Stimulated activated naive CD8-positive, alpha-beta T cell treated with anti-CD3 and anti-CD28 coated beads, Interleukin-15, Interleukin-2, amounts not matched to agents 100 U/mL and 50 U/mL, for 24 hours (primary cell): ENCODE measurements at regions not wholly inside any gene's neighbourhood (a gene's known extent, or its start where the extent isn't known, plus 50 kb on each side); places are given as distances from the start of the nearest gene placed in this dataset.
A peak's percentile ranks its signal among the peaks of the same experiment; 100 is the strongest.
"Not testable (repeated sequence)": the region's sequence is repeated elsewhere in the genome, so short reads cannot be mapped to it uniquely, and the experiment has no call there.

ENCODE experiments used
- ATAC-seq: fragments of 150-1000 bp; cut with Tn5 transposase; one replicate; pipeline ENCODE4 v1.10.0; 2021
- DNase-seq: peaks from one replicate; pipeline ENCODE4 v3.0.0; 2021

- ATAC-seq, DNase-seq: not testable (repeated sequence)
Measured at GRCh38 chr2:201946746-201947145, 86.9 kb upstream of the FZD7 start.

- ATAC-seq (no peak), DNase-seq (no peak)
Measured at GRCh38 chr2:201947287-201947686, 86.4 kb upstream of the FZD7 start.

- no peak for DNase-seq
- ATAC-seq, result no peak
Measured at GRCh38 chr2:201949181-201949926, 84.3 kb upstream of the FZD7 start.

- no peak for ATAC-seq
- DNase-seq, result no peak
Measured at GRCh38 chr2:201949927-201950246, 83.8 kb upstream of the FZD7 start.

GRCh38 chr2:201950606-201951005, 83.0 kb upstream of the FZD7 start:
- DNase-seq (no peak), ATAC-seq (no peak)

GRCh38 chr2:201952187-201952586, 81.5 kb upstream of the FZD7 start:
- ATAC-seq, result no peak
- no peak for DNase-seq

GRCh38 chr2:201953396-201953795, 80.3 kb upstream of the FZD7 start:
- no peak for ATAC-seq
- no peak for DNase-seq

GRCh38 chr2:201953880-201954279, 79.8 kb upstream of the FZD7 start:
- ATAC-seq, result no peak

GRCh38 chr2:201955231-201955630, 78.4 kb upstream of the FZD7 start:
- ATAC-seq, result no peak

More at GRCh38 chr2:201953880-201954279, 79.8 kb upstream of the FZD7 start:
- DNase-seq, result no peak

GRCh38 chr2:201955702-201956141, 77.9 kb upstream of the FZD7 start:
- ATAC-seq (no peak), DNase-seq (no peak)

More at GRCh38 chr2:201955231-201955630, 78.4 kb upstream of the FZD7 start:
- no peak for DNase-seq

GRCh38 chr2:201956361-201956760, 77.3 kb upstream of the FZD7 start:
- ATAC-seq (no peak), DNase-seq (no peak)

- DNase-seq, result no peak
- peak; percentile 28 for ATAC-seq
Measured at GRCh38 chr2:201957091-201957490, 76.6 kb upstream of the FZD7 start.

- DNase-seq (no peak), ATAC-seq (no peak)
Measured at GRCh38 chr2:201959198-201959597, 74.5 kb upstream of the FZD7 start.

- DNase-seq (no peak), ATAC-seq (no peak)
Measured at GRCh38 chr2:201959626-201960025, 74.0 kb upstream of the FZD7 start.

GRCh38 chr2:201960305-201960704, 73.3 kb upstream of the FZD7 start:
- ATAC-seq (no peak), DNase-seq (no peak)

GRCh38 chr2:201961401-201961800, 72.3 kb upstream of the FZD7 start:
- DNase-seq (no peak), ATAC-seq (no peak)

GRCh38 chr2:201962774-201963562, 70.7 kb upstream of the FZD7 start:
- no peak for ATAC-seq

GRCh38 chr2:201964011-201964410, 69.6 kb upstream of the FZD7 start:
- DNase-seq (no peak), ATAC-seq (no peak)

More at GRCh38 chr2:201962774-201963562, 70.7 kb upstream of the FZD7 start:
- no peak for DNase-seq

GRCh38 chr2:201964631-201965206, 68.9 kb upstream of the FZD7 start:
- peak; percentile 40 for ATAC-seq
- peak; percentile 10 for DNase-seq

- ATAC-seq (no peak), DNase-seq (no peak)
Measured at GRCh38 chr2:201965550-201965949, 68.1 kb upstream of the FZD7 start.

GRCh38 chr2:201966691-201967438, 66.8 kb upstream of the FZD7 start:
- no peak for ATAC-seq
- DNase-seq, result no peak

GRCh38 chr2:201968050-201968449, 65.6 kb upstream of the FZD7 start:
- no peak for DNase-seq
- no peak for ATAC-seq
